Pancreas (tissue), 10 donors: ENCODE measurements at regions not wholly inside any gene's neighbourhood (a gene's known extent, or its start where the extent isn't known, plus 50 kb on each side); places are given as distances from the start of the nearest gene placed in this dataset.

Experiments
- ATAC-seq, 4 donors: fragments of 200-7000 bp; cut with Tn5 transposase; one replicate each; pipeline versions ENCODE4 v1.8.0 to v1.9.1; 2020; ENCODE audit warnings: mild to moderate bottlenecking in 4 of 4, moderate library complexity in 4 of 4
- DNase-seq, 6 donors: peaks; one replicate each; pipeline ENCODE4 v3.0.0-alpha.2; 2020
- FAIRE-seq: peaks from 2 replicates; lab custom pipeline; 2012; peaks lifted over from hg19 to GRCh38; lab: Jason Lieb, UNC
- H3K27ac ChIP-seq, 4 donors: fragments of 200-600 bp; sonication (generic); 1 replicate in 3 of 4; 2 replicates in 1 of 4; pipeline versions ENCODE4 v1.5.0 to v1.8.0; 2020
- H3K27me3 ChIP-seq, 4 donors: fragments of 200-600 bp; one replicate each; pipeline ENCODE4 v1.8.0; 2021
- H3K36me3 ChIP-seq, 3 donors: fragments of 200-600 bp; sonication (generic) in 1 of 3; one replicate each; pipeline versions ENCODE4 v1.5.0 to v1.8.0; 2020 to 2021
- H3K4me1 ChIP-seq, 3 donors: fragments of 200-600 bp; one replicate each; pipeline ENCODE4 v1.8.0; 2021
- H3K4me3 ChIP-seq, 4 donors: fragments of 200-600 bp; sonication (generic) in 2 of 4; one replicate each; pipeline versions ENCODE4 v1.5.0 to v1.8.0; 2020 to 2021
- H3K9me3 ChIP-seq, 4 donors: fragments of 200-600 bp; one replicate each; pipeline ENCODE4 v1.8.0; 2021
- WGBS, 2 donors: extraction: QIAGEN DNeasy Blood & Tissue Kit; methylation state at CpG; one replicate each; pipeline ENCODE4 v1.1.7; 2013; 5-methylcytosine and 5-hydroxymethylcytosine counted together
- intact Hi-C, 3 donors: fragments of 100-400 bp; cut with DNase I; formaldehyde crosslinking; loops; one replicate each; pipeline versions ENCODE4 v1.11.1 to v1.14.2; 2022
- TF ChIP-seq, protein P1 (sequence below), 4 donors: fragments of 200-600 bp; sonication (generic) in 3 of 4; IDR thresholded peaks; one replicate each; pipeline versions ENCODE4 v1.5.0 to v1.8.0; 2021; ENCODE audit warnings: antibody characterized with exemption in 4 of 4
- donor health status: healthy with polysubstance abuse.
- donor health status: DM: no; HTN: no; CAD: no; lungs with moderate emphysema.
- donor health status: DM: no; HTN: no; CAD: no.
- donor health status: control.
- donor health status: control.
- donor health status: Bipolar disorder and iron deficiency.
- donor health status: DM: yes; HTN: yes; CAD: no.
- donor health status: DM: no; HTN: no; CAD: no.
- donor health status: DM: no; HTN: no; CAD: no.
- donor health status: DM: yes; HTN: yes; CAD: no.

DNA sequence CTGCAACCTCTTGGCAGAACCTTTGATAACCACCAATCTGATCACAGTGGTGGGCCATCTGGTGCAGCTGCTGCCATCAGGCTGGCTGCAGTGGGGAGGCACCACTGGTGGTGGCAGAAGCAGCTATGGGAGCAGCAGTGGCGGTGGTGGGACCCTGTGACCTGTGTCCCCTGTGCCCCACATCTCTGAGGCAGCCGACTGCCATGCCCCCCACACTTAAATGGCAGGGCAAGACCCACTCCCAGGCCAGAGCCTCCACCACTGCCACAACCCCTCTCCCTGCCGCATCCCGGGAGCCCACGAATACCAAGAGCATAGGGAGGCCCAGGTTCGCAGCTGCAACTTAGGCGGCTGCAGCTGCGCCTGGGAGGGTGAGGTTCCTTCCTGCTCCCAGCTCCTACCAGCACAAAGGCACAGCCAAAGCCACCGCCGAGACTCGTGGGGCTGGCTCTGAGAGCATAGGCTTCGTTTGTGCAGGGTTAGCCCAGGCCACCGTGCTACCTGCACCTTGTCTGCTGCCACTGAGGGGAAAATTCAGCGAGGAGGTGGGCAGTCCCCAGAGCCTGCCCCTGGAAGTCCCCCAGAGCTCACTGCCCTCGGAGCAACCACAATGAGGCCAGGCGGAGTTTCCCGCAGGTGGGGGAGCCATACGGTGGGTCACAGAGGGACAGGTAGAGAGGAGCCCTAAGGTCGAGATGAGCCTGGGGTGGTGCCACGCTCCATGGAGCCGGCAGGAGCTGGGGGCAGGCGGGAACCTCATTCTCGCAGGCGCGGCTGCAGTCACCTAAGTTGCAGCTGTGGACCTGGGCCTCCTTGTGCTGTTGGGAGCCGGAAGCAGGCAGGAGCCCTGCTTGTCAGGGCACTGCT is 518.7 kb downstream of the RWDD3 start:
- no peaks in the 10 kb centered on the region for H3K4me1 ChIP-seq
- no peak for ATAC-seq
- intact Hi-C loops = no loop called here
- 85 to 88% methylated on average over 26 of the region's 26 CpGs for WGBS, 2 donors
- H3K27me3 ChIP-seq = no peaks in the 10 kb centered on the region
- H3K4me3 ChIP-seq = no peak overlapping the region
- no peak for FAIRE-seq
- no peaks in the 10 kb centered on the region for H3K9me3 ChIP-seq
- peak in 1 of 6 donors; percentile 49 for DNase-seq
- no peak overlapping the region for H3K27ac ChIP-seq
- TF ChIP-seq, protein P1, sequence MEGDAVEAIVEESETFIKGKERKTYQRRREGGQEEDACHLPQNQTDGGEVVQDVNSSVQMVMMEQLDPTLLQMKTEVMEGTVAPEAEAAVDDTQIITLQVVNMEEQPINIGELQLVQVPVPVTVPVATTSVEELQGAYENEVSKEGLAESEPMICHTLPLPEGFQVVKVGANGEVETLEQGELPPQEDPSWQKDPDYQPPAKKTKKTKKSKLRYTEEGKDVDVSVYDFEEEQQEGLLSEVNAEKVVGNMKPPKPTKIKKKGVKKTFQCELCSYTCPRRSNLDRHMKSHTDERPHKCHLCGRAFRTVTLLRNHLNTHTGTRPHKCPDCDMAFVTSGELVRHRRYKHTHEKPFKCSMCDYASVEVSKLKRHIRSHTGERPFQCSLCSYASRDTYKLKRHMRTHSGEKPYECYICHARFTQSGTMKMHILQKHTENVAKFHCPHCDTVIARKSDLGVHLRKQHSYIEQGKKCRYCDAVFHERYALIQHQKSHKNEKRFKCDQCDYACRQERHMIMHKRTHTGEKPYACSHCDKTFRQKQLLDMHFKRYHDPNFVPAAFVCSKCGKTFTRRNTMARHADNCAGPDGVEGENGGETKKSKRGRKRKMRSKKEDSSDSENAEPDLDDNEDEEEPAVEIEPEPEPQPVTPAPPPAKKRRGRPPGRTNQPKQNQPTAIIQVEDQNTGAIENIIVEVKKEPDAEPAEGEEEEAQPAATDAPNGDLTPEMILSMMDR (IDR thresholded peaks at IDR 0.05) = no peak
- H3K36me3 ChIP-seq = no peaks in the 10 kb centered on the region

DNA sequence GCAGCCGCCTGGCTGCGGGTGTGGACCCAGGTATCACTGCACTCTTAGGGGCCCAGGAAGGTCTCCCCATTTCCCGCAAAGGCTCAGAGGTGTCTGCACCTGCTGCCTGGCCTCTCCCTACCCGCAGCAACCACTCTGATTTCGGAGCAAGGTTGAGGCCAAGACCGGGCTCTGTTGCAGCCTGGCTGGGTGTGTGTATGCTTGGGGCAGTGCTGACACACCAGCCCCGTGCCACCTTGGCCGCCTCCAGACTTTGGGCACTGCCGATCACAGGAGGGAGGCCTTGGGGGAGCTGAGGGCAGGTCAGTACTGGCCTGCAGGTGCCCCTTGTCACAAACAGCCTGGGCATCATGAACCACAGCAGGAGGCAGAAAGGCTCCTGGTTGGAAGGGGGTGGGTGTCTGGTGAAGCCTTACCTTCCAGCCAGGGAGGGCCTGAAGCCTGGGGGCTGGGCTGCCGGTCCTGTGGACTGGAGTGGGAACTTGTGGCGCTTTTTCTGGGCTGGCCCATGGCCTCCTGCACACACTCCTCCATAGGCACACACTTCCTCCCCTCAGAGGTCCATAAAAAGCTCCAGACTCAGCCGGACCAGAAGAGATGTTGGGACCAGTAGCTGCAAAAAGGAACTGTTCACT is 519.5 kb downstream of the RWDD3 start:
- no peaks in the 10 kb centered on the region for H3K9me3 ChIP-seq
- FAIRE-seq (no peak), DNase-seq (peak in 1 of 6 donors; percentile 49), ATAC-seq (no peak)
- 81 to 93% methylated on average over 12 of the region's 12 CpGs for WGBS, 2 donors
- TF ChIP-seq, protein P1 (IDR thresholded peaks at IDR 0.05) = no peak
- intact Hi-C loops = no loop called here
- H3K27ac ChIP-seq = no peak overlapping the region
- H3K4me3 ChIP-seq = no peak overlapping the region
- H3K4me1 ChIP-seq = no peaks in the 10 kb centered on the region
- no peaks in the 10 kb centered on the region for H3K36me3 ChIP-seq
- H3K27me3 ChIP-seq = no peaks in the 10 kb centered on the region

DNA sequence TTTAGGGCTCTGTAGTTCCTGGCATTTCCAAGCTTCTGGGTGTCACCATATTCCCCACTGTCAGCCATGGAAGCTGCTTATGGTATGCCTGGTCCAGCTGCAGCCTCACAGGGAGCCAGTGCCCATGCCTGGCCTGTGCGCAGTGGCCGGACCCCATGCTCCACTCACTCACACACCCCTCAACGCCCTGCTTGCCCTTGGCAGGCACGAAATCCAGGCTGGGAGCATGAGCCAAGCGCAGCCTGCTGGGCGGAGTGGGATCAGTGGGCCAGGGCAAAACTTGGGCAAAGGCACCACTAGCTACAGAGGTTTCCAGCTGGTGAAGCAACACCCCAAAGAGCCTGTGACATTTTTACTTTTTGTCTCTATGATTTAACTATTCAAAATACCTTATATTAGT is 520.4 kb downstream of the RWDD3 start:
- intact Hi-C loops = no loop called here
- Histone ChIP-seq H3K27ac (no peak overlapping the region), H3K4me1 (no peaks in the 10 kb centered on the region), H3K4me3 (no peak overlapping the region), H3K9me3 (no peaks in the 10 kb centered on the region), H3K36me3 (no peaks in the 10 kb centered on the region), H3K27me3 (no peaks in the 10 kb centered on the region)
- ATAC-seq (no peak), FAIRE-seq (no peak), DNase-seq (peak in 1 of 6 donors; percentile 34)
- 74% methylated on average over 6 of the region's 6 CpGs for WGBS, 2 donors
- TF ChIP-seq, protein P1 (IDR thresholded peaks at IDR 0.05) = no peak

DNA sequence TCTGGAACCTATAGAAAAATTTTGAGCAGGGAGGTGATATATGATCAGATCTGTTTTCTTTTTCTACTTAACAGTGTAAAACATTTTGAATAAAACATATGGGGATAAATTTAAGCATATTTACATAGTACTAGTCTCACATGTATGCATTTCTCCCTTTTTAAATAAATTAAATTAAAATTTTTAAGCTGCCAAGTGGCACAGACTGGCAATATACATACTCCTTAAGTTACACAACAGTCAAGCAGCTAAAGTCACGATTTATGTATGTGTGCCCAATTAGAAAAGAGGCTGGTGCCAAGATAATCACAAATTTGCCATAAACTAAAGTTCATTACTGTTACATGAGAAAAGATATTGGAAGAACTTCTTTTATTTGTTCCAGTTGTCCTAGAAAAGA is 532.0 kb downstream of the RWDD3 start:
- Histone ChIP-seq H3K36me3 (no peaks in the 10 kb centered on the region), H3K9me3 (no peaks in the 10 kb centered on the region), H3K4me3 (no peak overlapping the region), H3K4me1 (no peaks in the 10 kb centered on the region), H3K27me3 (no peaks in the 10 kb centered on the region), H3K27ac (no peak overlapping the region)
- ATAC-seq (no peak), DNase-seq (no peak), FAIRE-seq (no peak)
- WGBS, 2 donors = 61 to 71% methylated on average over 1 of the region's 1 CpG
- TF ChIP-seq, protein P1 (IDR thresholded peaks at IDR 0.05) = no peak
- intact Hi-C loops = no loop called here

DNA sequence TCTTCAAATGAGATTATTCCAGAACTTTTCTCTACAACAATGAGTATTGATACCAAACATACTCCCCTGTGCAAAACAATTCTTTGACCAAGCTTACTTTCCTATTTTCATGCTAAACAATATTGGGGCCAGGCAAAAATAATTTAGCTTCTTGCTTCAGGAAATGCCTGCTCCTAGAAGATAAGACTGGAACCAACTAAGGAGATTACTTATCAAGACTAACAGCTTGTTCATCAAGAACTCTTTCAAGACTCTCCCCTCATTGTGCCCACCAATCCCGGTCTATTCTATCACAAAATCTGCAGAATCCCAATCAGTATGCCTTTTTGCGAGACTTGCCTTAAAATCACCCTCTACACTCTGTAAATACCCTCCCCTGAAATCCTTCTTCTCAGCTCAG is 536.6 kb downstream of the RWDD3 start:
- intact Hi-C loops = no loop called here
- no peak for DNase-seq
- TF ChIP-seq, protein P1 (IDR thresholded peaks at IDR 0.05) = no peak
- H3K27me3 ChIP-seq = no peaks in the 10 kb centered on the region
- no peak for FAIRE-seq
- H3K27ac ChIP-seq = no peak overlapping the region
- WGBS, 2 donors = 43 to 62% methylated on average over 2 of the region's 2 CpGs
- no peaks in the 10 kb centered on the region for H3K36me3 ChIP-seq
- H3K9me3 ChIP-seq = no peaks in the 10 kb centered on the region
- H3K4me3 ChIP-seq = no peak overlapping the region
- ATAC-seq = no peak
- H3K4me1 ChIP-seq = no peaks in the 10 kb centered on the region
